ENCODE measurements at regions not wholly inside any gene's neighbourhood (a gene's known extent, or its start where the extent isn't known, plus 50 kb on each side); places are given as distances from the start of the nearest gene placed in this dataset.
"Not testable (repeated sequence)": the region's sequence is repeated elsewhere in the genome, so short reads cannot be mapped to it uniquely, and the experiment has no call there.

DNA sequence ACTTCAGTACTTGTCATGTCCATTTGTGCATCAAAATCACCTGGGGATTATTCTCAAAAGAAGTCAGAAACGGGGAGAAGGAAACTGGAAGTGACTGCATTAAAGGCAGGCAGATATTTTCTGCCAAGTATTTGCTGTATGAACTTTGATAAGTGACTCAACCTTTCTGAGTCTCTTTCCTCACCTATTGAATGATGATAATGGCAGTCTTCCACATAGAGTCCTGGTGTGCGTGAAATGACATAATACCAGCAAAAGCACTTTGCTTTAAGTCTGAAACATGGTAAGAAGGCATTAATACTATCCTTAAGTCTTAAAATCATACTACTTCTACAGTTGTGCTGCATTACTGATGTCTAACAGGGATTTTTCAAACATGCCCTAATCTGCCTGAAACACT lies 278.5 kb downstream of the ADAMTS20 start:
- in situ Hi-C loops (cut with HindIII; ENCODE audit: low pct_ligation_motif_present, low pct_unique_long_range_greater_than_20kb, low sequenced_read_pairs), result no loop called here
- no peak for DNase-seq

DNA sequence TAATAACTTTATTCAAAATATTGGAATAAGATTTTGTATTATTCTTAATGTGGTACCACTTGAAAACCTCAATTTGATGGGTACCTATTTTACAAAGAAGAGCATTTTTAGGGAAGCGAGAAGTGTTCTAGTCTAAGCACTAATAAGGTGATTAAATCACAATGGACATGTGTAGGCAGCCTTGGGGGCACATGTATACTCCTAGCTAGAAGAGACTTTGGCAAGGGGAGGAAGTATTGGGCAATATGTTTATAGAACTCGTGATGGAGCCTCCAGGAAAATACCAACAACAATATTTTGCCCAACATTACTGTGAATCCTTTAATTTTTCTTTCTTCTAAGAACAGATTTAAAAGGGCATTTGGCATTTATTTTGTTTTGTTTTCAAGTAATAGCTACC lies 280.3 kb downstream of the ADAMTS20 start:
- in situ Hi-C loops (cut with HindIII; ENCODE audit: low pct_ligation_motif_present, low pct_unique_long_range_greater_than_20kb, low sequenced_read_pairs), result no loop called here

DNA sequence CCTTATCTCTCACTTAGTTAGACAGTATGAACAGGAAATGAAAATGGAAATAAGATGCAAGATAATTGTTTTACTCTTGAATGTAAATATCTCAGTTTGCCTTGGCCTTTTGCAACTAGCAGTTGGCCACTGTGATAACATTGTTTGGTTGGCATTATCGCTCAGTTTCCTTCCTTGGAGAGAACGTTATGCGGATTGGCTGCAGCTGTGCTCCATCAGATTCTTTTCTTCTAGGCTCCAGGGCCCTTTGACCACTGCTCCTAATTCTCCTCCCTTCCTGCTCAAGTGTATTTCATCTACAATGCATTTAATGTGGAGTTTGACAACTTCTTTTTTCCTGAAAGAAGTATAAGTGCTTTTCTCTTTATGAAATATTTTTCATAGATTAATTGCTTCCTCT lies 284.2 kb downstream of the ADAMTS20 start:
- in situ Hi-C loops (cut with HindIII; ENCODE audit: low pct_ligation_motif_present, low pct_unique_long_range_greater_than_20kb, low sequenced_read_pairs), result no loop called here
- DNase-seq, result no peak

More for the DNA sequence above, 280.3 kb downstream of the ADAMTS20 start:
- DNase-seq, result no peak

DNA sequence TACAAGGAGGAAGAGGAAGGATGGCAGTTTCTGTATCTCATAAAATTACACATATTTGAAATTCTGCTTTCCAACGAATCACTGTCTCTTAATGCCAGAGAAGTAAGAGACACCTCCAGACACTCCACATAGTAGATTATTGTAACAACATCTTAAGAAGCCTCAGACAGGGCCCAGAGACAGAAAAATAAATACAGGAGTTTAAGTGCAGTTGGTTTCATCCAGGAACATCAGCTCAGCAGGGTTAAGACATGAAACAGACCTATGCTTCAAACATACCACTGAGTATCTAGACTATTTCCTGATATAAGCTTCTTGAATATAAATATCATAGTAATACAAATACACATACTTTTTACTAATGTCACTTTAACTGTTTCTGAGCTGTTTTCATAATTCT lies 290.3 kb downstream of the ADAMTS20 start:
- in situ Hi-C loops (cut with HindIII; ENCODE audit: low pct_ligation_motif_present, low pct_unique_long_range_greater_than_20kb, low sequenced_read_pairs), result no loop called here
- DNase-seq, result no peak

DNA sequence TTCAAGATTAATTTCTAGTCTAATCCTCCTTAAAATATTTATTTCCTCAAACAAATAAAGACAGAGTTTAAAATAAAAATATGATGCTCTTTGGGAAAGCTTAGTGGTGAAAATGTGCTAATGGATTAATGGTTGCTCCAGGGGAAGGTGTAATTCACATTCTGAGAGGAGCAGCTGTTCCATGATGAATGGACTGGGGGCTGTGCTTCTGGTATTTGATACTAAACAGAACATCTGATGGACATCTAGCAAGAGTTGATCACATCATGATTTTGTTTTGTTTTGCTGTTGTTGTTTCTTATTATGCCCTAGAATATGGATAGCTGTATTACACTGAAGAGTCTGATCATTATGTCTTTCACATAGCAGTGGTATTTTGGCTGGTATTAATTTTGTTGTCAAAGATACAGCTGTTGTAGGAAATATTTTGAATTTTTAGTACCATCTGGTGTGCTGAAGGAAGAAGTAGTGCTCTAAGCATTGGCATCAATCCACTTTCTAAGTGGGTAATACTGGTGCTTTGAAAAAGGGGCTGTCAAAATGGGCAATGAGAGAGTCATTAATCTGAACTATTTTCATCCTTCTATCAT lies 296.4 kb downstream of the ADAMTS20 start:
- in situ Hi-C loops (cut with HindIII; ENCODE audit: low pct_ligation_motif_present, low pct_unique_long_range_greater_than_20kb, low sequenced_read_pairs), result no loop called here
- no peak for DNase-seq

DNA sequence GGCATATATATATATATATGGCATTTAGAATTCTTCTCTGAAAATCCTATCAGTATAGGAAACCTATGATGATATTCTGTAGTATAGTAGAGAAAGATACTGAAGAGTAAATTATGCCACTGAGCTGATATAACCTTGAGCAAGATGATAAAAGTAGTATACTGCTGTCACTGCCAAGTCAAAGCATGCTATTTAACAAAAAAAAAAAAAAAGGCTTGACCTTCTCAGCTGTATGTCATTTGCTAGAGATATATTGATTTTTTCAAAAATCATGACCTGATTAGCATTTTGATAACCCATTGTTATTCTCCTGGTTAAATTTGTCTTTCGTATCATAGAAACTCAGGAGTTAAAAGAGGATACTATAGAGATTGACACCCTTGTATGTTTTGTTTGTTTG lies 299.4 kb downstream of the ADAMTS20 start:
- in situ Hi-C loops (cut with HindIII; ENCODE audit: low pct_ligation_motif_present, low pct_unique_long_range_greater_than_20kb, low sequenced_read_pairs), result no loop called here
- no peak for DNase-seq

DNA sequence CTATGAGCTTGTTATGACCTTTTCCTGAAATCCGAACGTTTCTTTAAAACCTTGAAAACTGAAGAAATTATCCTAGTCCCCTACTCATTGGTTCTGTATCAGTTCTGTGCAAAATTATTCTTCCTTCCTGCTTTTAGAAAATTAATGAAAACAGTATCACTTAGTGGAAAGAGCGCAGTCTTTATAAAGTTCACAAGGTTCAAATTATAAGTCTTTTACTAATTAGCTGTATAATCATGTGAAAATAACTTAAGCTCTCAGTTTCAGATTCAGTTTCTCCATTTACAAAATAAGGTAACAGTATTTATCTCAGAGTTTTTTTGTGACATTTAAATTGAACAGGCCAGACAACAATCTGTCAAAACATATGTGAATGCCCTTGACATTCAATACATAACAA lies 306.1 kb downstream of the ADAMTS20 start:
- in situ Hi-C loops (cut with HindIII; ENCODE audit: low pct_ligation_motif_present, low pct_unique_long_range_greater_than_20kb, low sequenced_read_pairs), result no loop called here
- DNase-seq, result no peak

DNA sequence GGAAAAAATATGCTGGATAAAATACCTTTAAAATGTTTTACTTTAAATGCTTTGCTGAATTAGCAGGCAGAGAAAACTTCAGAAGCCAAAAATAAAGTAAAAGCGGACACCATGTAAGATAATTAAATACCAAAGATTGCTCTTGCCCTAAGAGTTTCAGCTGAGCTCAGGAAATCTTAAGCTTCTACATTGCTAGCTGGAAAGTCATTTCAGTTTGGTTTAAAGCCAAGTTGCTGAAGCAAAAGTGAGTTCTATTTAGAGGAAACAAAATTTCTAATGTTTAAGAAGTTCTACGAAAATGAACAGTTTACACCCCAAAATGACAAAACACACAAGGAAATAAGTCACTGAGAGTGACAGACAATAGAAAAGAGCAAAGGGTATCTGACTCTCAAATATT lies 310.0 kb downstream of the ADAMTS20 start:
- DNase-seq, result no peak
- in situ Hi-C loops (cut with HindIII; ENCODE audit: low pct_ligation_motif_present, low pct_unique_long_range_greater_than_20kb, low sequenced_read_pairs), result no loop called here

DNA sequence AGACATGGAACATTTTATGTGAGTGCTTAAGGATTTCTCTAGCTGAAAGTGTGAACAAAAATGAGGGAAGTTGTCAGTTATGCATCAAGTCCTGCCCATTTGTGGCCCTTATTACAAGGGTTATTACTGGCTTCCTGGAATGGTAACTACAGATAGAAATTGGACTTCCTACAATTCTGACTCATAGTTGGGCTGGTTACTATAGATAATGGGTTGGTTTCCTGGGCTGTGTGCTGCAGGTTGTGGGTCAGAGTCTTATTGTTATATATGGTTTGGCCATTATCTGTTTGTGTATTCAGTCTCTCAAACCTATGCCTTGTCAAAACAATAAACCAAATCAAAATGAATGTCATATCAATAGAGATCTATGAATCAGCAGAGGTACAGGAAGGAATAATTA lies 313.7 kb downstream of the ADAMTS20 start:
- DNase-seq, result no peak
- in situ Hi-C loops (cut with HindIII; ENCODE audit: low pct_ligation_motif_present, low pct_unique_long_range_greater_than_20kb, low sequenced_read_pairs), result no loop called here

DNA sequence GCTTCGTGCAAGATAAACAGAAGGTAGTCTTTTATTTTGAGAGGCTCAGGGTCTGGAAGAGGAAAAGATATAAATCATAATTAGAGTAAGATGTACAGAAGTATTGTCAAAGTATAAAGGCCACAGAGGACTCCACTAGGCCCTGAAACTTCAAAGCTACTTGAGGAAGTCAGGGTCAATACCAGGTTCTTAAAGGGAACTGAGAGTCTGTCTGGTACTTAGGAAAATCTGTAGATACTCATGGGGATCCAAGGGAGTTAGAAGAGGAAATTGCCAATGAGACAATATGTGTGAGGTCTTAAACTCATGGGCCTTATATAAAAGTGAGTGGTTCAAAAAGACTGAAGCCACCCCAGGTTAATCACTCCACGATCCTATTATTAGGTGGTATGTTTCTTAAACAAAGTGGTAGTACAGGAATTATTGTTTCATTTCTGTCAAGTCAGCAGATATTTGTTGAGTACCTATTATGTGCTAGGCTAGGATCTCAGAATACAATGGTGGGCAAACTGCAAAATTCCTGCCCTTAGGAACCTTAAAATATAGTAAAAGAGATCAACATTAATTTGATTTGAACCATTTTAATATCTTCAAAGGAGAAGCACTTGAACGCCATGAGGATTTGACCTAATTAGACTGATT lies 314.6 kb downstream of the ADAMTS20 start:
- DNase-seq, result no peak
- in situ Hi-C loops (cut with HindIII; ENCODE audit: low pct_ligation_motif_present, low pct_unique_long_range_greater_than_20kb, low sequenced_read_pairs), result no loop called here

DNA sequence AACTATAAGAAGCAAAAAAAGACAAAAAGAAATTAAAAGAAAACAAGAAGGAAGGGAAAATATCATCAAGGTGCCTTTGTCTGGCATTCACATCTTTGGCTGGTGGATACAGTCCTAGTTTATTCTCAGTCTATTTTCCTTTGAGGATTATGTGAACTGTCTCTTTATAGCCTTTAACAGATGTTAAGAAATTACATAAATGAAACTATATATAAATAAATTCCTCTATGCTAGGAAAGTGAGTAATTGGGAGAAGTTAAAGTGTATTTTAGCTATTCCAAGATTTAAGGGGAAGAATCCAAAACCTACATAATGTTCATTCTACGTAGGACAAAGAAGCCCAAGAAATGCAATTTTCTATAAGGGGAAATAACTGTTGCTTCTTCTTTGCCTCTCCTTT lies 316.3 kb downstream of the ADAMTS20 start:
- no peak for DNase-seq
- in situ Hi-C loops (cut with HindIII; ENCODE audit: low pct_ligation_motif_present, low pct_unique_long_range_greater_than_20kb, low sequenced_read_pairs), result no loop called here

DNA sequence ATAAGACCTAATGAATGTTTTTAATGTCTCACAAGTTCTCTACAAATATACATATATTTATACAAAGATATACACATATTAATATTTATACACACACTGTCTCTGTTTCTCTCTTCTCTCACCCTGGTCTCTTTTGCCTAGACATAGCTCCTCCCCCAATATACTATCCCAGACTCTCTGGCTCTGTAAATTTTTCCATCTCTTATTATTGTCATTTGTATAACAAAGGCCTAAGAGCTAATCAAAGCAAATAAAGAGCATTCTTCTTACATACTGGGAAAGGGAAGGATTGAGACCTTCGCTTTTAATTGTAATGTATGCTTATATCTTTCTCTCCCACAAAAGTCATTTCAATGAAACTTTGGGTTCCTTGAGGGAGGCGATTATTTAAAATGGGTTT lies 318.1 kb downstream of the ADAMTS20 start:
- no peak for DNase-seq
- in situ Hi-C loops (cut with HindIII; ENCODE audit: low pct_ligation_motif_present, low pct_unique_long_range_greater_than_20kb, low sequenced_read_pairs), result no loop called here

DNA sequence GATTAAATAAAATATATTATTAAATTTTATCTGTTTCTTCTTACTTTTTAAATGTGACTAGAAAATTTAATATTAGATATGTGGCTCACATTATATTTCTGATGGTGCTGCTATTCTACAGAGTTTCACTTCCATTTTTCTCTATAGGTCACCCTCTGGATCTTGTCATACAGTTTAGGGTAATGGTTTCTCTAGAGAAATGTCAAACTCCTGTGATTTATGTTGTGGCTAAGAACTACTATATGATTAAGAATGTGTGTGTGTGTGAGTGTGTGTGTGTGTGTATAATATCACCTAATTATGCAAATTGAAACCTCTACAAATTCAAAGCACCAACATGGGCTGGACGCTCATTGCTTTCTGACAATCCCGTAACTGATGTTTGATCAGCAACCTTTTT lies 325.9 kb downstream of the ADAMTS20 start:
- in situ Hi-C loops (cut with HindIII; ENCODE audit: low pct_ligation_motif_present, low pct_unique_long_range_greater_than_20kb, low sequenced_read_pairs), result no loop called here
- no peak for DNase-seq

DNA sequence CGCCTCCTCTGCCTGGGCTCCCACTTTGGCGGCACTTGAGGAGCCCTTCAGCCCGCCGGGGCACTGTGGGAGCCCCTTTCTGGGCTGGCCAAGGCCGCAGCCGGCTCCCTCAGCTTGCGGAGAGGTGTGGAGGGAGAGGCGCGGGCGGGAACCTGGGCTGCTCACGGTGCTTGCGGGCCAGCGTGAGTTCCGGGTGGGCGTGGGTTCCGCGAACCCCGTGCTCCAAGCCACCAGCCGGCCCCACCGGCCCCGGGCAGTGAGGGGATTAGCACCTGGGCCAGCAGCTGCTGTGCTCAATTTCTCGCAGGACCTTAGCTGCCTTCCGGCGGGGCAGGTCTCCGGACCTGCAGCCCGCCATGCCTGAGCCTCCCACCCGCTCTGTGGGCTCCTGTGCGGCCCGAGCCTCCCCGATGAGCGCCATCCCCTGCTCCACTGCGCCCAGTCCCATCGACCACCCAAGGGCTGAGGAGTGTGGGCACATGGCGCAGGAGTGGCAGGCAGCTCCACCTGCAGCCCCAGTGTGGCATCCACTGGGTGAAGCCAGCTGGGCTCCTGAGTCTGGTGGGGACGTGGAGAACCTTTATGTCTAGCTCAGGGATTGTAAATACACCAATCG lies 327.7 kb downstream of the ADAMTS20 start:
- in situ Hi-C loops (cut with HindIII; ENCODE audit: low pct_ligation_motif_present, low pct_unique_long_range_greater_than_20kb, low sequenced_read_pairs); DNase-seq: not testable (repeated sequence)

DNA sequence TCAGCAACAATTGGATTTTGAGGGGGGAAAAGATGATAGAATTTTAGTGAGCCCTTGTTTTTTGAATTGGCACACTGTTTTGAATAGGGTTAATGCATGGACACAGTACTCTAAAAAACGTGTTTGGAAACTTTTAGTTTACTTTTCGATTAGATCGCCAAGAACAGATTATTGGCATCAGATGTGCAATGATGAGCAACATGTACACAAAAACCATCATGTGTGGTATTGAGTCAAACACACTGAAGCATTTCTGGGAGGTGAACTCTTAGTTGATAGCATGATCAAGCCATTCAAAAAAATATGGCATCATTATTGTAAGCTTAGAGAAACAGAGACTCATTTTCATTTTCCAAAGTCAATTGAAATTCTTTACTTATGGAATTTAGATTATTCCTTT lies 329.2 kb downstream of the ADAMTS20 start:
- in situ Hi-C loops (cut with HindIII; ENCODE audit: low pct_ligation_motif_present, low pct_unique_long_range_greater_than_20kb, low sequenced_read_pairs), result no loop called here
- no peak for DNase-seq

DNA sequence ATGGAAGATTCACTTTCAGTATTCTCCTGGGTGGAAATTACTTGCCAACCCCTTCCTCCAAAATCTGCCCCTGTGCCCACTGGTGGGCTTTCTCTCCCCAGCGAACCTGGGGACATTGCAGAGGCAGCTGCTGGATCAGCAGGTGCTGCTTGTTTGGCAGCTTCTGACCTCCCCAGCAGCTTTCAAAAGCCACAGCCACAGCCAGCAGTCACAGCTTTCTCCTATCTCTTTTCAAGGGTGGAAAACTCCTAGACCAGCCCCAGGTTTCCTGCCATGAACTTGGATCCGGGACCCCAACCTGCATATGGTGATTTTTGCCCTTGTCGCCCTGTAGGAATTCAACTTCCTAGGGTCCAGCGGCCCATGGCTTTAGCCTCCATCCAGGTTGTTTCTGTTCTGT lies 330.8 kb downstream of the ADAMTS20 start:
- in situ Hi-C loops (cut with HindIII; ENCODE audit: low pct_ligation_motif_present, low pct_unique_long_range_greater_than_20kb, low sequenced_read_pairs), result no loop called here
- no peak for DNase-seq

DNA sequence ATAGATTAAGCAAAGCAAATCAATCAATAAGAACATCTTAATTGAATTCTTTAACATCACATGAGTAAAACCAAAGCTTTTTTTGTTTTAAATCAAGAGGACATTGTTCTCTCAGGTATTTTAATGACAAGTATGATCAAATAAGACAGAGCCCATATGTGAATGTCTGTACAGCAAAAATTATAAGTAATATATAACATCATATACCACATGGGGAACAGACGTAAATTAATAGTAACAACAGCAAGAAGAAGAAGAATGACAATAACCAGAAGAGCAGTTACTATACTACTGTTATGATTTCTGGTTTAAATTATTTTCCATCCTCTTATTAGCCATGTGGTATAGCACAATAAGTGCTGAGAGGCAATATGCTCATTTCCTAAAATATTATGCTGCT lies 335.5 kb downstream of the ADAMTS20 start:
- in situ Hi-C loops (cut with HindIII; ENCODE audit: low pct_ligation_motif_present, low pct_unique_long_range_greater_than_20kb, low sequenced_read_pairs), result no loop called here
- no peak for DNase-seq

DNA sequence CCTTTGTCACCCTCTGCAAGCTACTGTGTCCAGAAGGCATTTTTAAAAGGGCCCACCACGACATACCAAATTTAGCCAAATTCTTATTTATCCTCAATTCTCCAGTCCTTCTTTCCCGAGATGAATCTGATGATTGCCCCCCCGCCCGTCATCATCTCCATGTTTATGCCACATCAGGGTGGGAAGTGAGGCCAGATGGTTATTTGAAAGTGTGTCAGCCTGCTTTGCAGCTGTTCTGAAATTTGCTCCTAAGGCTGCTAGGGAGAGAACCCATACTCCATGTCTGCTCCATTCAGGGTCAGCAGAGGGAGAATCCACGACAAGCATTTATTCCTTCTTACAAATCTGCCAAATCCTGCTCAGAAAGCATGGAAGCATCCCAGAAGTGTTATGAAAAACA lies 337.8 kb downstream of the ADAMTS20 start:
- in situ Hi-C loops (cut with HindIII; ENCODE audit: low pct_ligation_motif_present, low pct_unique_long_range_greater_than_20kb, low sequenced_read_pairs), result no loop called here
- no peak for DNase-seq

DNA sequence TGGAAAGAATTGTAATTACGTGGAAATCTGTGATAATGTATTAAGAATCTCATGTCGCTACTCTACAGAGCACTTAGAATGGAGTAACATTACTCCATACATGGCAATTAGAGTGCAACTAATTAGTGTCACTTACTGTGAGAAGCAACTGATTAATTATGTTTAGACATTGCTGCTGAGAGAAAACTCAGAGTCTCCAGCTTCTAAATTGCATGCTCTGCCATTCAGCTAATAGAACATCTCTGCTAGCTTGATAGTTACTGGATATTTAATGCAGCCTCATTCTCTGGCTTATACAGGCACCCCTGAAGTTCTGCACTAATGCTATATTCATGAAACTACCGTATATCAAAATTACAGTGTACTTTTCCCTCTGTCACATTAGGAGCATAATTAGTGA lies 338.4 kb downstream of the ADAMTS20 start:
- DNase-seq, result no peak
- in situ Hi-C loops (cut with HindIII; ENCODE audit: low pct_ligation_motif_present, low pct_unique_long_range_greater_than_20kb, low sequenced_read_pairs), result no loop called here

DNA sequence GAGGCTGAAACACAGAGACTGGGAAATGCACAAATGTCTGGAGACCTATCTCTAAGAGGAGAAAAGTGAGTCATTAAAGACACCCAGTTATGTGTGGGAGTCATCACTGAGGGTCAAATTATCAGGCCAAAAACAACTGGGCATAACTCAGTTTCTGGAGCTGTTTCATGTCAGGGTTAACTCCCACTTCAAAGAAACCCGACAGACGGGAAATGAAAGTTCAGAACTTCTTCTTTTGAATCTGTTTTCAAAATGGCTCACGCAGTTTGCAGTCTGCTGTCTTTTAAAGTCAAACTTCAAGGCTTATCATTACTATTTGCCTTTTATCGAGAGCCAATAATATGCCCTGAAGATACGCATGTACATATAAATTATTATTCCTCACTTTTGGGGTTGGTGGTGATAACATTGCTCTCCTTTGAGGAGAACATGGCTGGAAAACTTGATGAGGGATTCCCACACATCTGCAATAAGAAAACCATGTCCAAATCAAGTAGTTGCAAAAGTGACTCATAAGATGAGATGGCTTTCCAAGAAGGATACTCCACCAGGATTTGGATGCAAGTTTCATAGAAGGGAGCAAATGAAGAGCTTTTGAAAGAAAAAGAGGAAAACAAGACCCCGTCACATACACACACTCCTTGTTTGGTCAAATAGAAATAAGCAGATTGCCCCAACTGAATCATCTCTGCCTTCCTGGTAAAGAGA lies 341.4 kb downstream of the ADAMTS20 start:
- in situ Hi-C loops (cut with HindIII; ENCODE audit: low pct_ligation_motif_present, low pct_unique_long_range_greater_than_20kb, low sequenced_read_pairs), result no loop called here
- no peak for DNase-seq
